HG03025 (cell line): ENCODE measurements at regions not wholly inside any gene's neighbourhood (a gene's known extent, or its start where the extent isn't known, plus 50 kb on each side); places are given as distances from the start of the nearest gene placed in this dataset.
A peak's percentile ranks its signal among the peaks of the same experiment; 100 is the strongest.
"Not testable (repeated sequence)": the region's sequence is repeated elsewhere in the genome, so short reads cannot be mapped to it uniquely, and the experiment has no call there.

Source experiments
- ATAC-seq: cut with Tn5 transposase; IDR thresholded peaks from one replicate; pipeline ENCODE4 v1.9.1; 2021; ENCODE audit warnings: mild to moderate bottlenecking, moderate library complexity; ENCODE audit not compliant: unreplicated experiment, low FRiP score

DNA sequence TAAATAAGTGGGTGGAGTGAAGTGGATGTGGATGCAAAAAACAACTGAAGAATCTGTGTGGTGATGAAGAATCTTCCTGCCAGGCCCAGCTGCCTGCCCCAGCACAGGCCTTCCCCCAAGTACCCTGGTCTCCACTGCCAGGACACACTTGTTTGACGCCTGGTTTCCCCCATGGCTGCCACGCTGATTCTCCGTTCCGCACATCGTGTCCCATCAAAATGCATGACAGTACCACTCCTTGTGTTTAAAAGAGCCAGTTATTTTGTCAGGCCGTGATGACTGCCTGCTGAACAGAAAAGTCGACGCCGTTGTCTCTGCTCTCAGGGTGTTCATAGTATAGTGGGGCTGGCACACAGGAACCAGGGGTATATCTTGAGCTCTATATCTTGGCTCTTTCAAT is 50.3 kb upstream of the KYNU start:
- ATAC-seq: no peak

DNA sequence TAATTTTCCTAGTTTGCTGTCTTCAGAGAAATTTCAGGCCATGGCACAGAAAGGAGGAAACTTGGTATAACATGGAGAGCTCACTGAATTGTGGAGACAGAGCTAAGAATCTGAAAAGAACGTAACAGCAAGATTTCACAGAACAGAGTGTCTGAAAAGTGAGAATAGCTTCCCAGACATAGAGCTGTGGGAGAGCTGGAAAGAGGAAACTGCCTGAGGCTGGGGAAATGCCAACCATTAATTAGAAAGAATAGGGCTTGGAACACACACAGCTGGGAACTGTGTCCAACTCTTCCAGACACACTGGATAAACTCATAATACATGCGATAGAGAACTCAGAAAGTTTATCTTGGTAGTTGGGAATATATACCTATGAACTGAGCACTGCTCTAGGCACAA is 51.6 kb upstream of the KYNU start:
- ATAC-seq: no peak

DNA sequence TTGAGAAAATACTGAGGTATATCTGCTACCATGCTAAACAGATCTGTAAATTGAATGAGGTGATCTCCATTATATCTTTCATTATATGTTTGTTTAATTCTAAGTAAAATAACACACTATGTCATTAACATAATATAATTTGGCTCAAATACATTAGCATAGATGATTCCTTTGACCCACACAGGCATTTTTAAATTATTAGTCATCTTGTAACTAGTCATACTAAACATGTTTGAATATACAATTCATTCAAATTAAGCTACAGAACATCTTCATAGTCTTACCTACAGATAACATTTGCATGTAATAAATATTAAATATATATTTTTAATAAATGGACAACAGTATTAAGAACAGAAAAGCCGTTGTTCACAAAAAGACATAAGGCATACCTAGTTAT is 52.7 kb upstream of the KYNU start:
- no peak for ATAC-seq

DNA sequence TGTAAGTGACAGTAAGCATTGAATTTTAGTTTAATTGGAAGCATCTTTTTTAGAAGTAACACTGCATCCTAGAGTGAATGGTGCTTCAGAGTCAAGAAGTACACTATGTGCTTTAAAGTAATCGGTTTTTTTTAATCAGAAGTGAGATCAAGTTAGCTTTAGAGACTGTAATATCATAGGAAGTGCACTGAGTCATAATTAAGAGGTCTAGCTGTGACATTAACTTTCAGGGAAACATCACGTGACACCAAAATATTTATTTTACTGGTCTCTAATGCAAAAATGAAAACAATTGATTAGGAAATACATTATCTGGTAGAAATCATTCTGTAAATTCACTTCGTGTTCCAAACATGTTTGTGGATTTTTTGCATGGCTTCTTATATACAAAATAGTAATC is 55.3 kb upstream of the KYNU start:
- no peak for ATAC-seq

DNA sequence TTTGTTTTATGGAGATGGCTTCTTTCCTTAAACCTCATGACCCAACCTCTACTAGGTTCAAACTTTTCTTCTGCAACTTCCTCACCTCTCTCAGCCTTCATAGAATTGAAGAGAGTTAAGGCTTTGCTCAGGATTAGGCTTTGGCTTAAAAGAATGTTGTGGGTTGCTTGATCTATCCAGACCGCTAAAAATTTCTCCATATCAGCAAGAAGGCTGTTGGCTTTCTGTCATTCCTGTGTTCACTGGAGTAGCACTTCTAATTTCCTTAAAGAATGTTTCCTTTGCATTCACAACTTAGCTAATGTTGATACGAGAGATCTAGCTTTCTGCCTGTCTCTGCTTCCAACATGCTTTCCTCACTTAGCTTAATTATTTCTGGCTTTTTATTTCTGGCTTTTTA is 58.1 kb upstream of the KYNU start:
- no peak for ATAC-seq

DNA sequence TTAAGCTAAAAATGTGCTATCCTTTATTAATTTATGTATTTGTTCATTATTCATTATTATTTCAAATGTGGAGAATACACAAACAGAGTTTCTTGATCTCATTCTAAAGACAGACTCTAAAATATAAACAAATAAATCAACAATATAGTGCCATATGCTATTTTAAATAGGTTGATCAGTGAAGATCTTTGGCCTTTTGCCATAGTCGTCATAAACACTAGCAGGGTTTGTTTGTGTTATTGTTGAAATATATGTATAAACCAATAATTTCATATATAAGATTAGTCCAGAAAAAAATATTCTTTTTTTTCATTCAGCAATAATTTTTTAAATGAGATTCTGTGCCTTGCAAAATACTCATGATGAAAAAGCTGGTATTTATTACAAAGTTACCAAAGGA is 62.1 kb upstream of the KYNU start:
- no peak for ATAC-seq

DNA sequence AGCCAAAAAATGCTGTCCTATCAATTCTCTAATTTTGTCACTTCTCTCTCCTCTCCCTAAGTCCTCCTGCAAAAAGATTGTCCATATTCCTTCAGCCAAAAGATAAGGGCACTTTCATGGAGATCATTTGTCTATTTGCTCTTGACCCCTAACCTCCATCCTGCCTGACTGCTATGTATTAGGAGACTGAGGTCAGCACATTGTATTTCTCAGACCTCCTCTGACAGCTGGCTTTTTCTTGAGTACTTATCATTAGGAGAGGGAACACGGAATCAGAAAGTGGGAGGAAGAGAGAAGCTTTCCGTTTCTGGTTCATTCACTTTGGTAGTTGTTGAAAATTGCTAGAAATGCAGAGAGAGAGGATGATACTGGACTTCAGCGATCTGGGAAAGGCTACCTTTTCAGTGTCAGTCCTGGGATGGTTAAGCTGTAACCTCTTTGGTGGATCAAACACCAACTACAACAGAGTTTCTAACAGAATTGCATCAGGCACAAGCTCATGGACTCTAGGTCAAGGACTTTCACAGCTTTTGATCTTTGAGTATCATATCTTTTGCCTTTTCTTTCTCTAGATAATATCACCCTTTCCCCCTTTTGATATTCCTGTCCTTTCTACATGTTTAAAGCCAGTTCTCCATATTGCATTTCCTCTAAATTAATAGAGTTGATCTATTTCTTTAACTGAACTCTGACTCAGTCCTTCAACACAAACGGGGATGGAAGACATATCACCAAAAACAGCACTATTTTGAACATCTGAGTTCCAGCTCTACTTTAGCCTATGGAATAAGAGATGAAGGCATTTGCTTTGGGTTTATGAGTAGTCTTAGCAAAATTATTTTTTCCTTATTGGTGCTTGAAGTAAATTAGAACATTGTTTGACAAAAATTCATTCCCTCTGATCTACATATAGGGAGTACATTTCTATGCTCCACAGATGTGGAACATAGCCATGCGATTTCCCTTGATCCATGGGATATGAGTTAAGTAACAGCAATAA is 63.3 kb upstream of the KYNU start:
- no peak for ATAC-seq

DNA sequence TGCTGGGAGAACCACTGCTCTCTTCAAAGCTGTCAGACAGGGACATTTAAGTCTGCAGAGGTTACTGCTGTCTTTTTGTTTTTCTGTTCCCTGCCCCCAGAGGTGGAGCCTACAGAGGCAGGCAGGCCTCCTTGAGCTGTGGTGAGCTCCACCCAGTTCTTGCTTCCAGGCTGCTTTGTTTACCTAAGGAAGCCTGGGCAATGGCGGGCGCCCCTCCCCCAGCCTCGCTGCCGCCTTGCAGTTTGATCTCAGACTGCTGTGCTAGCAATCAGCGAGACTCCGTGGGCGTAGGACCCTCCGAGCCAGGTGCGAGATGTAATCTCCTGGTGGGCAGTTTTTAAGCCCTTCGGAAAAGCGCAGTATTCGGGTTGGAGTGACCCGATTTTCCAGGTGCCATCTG is 65.8 kb upstream of the KYNU start:
- not testable (repeated sequence) for ATAC-seq

DNA sequence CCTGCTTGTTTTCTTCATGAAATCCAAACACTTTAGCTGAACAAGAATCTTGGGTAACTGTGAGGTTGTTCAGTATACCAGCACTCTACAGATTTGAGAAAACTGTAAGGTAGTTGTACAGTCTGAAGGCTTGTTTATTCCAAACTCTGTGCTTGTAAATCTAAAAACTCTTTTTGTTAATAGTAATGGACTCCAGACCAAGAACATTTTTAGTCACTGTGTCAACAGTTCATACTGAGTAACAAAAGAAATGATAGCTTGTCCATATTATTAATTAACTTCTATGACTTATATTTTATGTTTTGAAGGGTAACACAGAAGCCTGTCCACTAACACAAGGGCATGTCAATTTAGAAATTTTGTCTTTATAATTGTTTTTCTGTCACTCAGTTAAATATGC is 72.2 kb upstream of the KYNU start:
- ATAC-seq: no peak

DNA sequence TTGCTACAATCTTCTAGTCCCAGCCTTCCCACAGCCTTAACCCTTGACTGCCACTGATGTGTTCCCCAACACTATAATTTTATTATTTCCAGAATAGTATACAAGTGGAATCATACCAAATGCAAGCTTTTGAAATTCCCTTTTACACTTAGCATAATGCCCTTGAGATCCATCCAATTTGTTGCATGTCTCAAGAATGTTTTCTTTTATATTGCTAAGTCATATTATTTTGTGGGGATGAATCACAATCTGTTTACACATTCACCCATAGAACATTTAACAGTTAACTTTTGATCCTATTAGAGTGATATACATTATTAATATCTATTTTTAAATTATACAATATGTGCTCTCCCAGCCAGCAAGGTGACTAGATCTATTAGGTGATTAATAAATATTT is 74.3 kb upstream of the KYNU start:
- no peak for ATAC-seq

DNA sequence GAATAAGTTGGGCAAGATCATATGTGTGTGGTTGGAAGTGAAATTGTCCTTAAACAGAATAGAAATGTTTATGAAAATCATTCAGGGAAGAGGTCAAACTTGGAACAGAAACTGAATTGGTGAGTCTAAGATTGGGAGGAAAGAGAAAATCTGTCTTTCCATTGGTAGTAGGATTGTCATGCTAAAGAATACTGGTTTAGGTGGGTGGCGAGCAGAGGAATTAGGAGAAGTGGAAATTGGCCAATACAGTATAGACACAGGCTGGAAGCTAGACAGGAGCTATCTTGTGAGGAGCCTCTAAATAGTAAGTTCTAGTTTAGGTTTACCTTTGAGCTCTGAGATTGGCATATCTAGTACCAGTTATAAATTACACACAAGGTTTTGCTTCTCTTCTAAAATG is 80.9 kb upstream of the KYNU start:
- no peak for ATAC-seq

DNA sequence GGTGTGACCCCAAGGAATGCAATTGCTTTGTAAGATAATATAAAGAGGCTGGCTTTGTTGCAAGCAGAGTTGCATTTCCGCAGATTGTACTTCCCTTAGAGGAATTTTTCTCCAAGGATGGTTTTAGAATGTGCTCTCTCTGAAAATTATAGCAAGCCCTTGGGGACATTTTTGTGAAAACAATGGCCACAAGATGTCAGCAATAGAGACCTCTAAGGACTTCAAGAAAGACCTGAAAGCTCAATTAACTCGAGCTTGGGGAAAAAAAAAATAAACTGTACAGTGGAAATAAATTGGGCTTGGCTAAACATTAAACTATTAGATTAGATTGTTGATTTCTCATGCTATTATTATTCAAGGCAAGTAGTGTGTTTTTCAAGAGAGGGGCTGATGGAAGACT is 81.3 kb upstream of the KYNU start:
- ATAC-seq: no peak

DNA sequence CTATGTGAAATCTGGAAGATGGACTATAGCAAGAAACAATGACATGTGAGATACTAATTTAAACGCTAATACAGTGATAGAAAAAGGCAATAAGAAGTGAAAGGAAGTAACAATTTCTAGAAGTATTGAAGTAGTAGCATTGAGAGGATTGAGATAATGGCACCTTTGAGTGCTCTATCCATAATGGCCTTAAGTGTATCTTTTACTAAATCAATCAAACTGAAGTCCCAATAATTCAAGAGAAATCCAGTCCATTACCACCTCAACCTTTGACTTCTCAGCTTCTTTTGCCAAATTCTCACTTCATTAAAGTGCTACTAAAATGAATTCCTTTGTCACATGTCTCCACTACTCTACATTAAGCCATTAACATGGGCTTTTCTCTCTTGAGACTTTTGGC is 82.6 kb upstream of the KYNU start:
- no peak for ATAC-seq

DNA sequence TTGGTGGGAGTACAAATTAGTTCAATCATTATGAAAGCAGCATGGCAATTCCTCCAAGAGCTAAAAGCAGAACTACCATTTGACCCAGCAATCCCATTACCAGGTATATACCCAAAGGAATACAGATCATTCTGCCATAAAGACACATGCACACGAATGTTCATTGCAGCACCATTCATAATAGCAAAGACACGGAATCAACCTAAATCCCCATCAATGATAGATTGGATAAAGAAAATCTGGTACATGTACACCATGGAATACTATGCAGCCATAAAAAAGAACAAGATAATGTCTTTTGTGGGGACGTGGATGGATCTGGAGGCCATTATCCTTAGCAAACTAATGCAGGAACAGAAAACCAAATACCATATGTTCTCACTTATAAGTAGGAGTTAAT is 85.1 kb upstream of the KYNU start:
- ATAC-seq: not testable (repeated sequence)

DNA sequence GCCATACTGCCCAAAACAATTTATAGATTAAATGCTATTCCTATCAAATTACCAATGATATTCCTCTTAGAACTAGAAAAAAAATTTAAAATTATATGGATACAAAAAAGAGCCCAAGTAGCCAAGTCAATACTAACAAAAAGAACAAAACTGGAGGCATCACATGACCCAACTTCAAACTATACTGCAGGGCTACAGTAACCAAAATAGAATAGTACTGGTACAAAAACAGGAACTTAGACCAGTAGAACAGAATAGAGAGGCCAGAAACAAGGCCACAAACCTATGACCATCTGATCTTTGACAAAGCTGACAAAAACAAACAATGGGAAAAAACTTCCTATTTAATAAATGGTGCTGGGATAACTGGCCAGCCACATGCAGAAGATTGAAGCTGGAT is 86.1 kb upstream of the KYNU start:
- ATAC-seq: peak; percentile 68

DNA sequence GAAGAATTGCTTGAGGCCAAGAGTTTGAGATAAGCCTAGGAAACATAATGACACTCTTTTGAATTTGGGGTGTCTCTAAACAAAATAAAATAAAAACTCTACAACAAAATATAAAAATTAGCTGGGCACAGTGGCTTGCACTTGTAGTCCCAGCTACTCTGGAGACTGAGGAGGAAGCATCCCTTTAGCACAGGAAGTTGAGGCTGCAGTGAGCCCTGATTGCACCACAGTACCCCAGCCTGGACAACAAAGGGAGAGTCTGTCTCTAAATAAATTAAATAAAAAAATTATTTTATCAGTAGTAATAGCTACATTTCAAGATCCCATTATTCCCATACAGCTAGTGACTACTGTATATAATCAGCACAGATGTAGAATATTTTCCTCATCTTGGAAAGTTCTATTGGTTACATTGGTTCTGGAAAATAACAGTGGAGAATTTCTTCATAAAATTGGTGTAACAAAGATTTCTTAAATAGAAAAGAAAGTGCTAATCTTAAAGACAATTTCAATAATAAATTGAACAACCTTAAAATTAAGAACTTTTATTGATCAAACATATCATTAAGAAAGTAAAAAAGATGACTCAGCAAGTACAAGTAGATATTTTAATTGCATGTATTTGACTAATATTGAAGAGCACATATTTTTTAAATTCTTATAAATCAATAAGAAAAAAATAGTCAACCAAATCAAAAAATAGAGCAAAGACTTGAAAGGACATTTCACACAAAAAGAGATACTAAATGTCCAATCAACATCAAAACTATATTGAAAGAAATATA is 90.4 kb upstream of the KYNU start:
- no peak for ATAC-seq

DNA sequence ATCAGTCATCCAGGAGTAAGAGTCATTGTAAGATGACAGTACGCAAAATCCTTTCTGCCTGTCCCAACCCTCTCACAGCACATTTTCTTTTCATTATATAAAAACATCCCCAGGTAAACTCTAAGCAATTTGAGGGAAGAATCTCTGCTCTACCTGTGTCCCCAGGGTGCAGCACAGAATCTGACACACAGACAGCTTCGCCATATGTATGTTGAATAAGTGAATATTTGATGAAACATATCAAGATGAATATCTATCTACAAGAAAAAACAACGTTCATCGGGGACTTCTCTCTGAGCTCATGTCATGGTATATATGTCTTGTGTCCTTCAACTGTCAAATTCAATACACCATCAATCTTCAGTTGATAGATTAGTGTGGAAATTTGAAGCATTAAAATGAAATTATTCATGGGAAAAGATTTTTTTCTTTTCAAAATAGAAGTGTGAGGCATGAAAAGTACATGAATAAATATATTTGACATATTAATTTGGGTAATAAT is 94.5 kb upstream of the KYNU start:
- ATAC-seq: no peak

DNA sequence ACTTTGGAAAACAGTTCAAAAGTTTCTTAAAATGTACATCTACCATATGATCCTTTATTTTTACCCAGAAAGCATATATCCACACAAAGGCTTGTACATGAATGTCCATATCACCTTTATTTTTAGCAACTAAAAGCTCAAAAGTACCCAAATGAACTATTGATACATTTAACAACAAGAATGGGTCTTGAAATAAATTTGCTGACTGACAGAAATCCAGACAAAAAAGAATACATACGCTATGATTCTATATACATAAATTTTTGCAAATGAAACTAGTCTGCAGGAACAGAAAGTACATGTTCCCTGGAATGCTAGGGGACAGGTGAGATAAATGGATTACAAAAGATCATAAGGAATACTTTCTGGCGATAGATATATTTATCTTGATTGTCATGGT is 96.3 kb upstream of the KYNU start:
- ATAC-seq: no peak

DNA sequence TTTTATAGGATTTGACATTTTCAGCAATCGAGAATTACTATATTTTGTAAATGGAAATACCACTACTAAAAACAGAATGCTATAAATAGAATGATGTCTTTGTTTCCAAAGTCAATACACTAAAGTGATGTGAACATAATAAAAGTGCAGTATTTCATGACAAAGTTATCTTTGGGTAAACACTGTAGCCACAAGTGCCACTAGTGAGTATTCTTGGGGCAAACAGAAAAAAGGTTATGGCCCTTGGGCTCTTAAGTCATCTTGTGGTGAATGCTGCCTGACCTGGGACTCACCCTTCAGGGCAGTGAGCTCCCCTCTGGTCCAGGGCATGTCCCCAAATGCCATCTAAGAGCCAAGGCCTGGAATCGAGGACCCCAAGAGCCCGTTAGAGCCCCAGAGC is 99.2 kb upstream of the KYNU start:
- no peak for ATAC-seq

DNA sequence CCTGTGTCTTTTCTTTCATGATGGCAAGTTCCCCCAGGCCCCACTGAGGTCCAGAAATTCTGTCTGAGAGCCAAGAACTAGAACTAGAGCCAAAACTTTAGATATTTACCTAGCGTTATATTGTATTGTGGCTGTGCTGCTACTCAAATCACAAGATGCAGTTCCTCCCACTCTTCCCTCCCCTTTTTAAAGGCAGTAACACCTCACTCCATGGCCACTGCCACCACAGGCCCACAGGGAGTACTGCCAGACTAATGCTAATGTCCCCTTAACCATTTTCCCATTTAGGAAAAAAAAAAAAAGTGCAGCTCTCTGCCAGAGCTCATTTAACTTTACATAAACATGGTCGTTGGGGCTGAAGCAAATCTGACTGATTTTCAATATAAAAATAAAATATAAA is 99.7 kb upstream of the KYNU start:
- no peak for ATAC-seq

DNA sequence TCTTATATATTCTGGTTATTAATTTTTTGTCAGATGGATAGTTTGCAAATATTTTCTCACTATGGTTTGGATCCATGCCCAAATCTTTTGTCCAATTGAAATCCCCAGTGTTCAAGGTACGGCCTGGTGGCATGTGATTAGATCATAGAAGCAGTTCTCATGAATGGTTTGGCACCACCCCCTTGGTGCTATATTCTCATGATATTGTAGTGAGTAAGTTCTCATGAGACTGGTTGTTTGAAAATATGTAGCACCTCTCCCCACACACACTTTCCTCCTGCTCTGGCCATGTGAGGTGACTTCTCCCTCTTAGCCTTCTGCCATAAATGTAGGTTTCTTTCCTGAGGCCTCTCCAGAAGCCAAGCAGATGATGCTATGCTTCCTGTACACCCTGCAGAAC is 107.7 kb upstream of the KYNU start:
- no peak for ATAC-seq

DNA sequence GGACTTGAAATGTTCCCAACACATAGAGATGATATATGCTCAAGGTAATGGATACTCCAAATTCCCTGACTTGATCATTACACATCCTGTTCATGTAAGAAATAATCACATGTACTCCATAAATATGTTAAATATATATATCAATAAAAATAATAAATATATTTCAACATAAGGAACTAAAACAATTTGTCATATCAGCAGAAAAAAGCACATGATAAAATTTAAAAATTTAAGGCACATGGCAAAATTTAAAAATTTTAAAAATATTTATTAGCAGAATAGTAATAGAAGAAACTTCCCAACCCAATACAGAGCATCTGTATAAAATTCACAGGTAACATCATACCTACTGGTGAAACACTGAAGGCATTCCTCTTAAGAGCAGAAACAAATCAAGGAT is 109.6 kb upstream of the KYNU start:
- ATAC-seq: no peak
